ENCODE measurements at regions not wholly inside any gene's neighbourhood (a gene's known extent, or its start where the extent isn't known, plus 50 kb on each side); places are given as distances from the start of the nearest gene placed in this dataset.

- Histone ChIP-seq H2BK12ac (ENCODE audit: low read length) (no peak overlapping the region), H3K18ac (ENCODE audit: low read length) (no peak overlapping the region)
These were observed 724.6 kb upstream of the ADAMTS5 start for GRCh38 chr21:27691516-27691915.

GRCh38 chr21:27691006-27691405, 724.1 kb upstream of the ADAMTS5 start:
- Histone ChIP-seq H3K23ac (ENCODE audit: low read length) (no peak overlapping the region), H3K9me3 (ENCODE audit: insufficient read depth, low read depth, low read length) (no peaks in the 10 kb centered on the region), H3K9ac (ENCODE audit: low read length) (no peak overlapping the region), H3K14ac (ENCODE audit: low read length) (no peak overlapping the region), H2BK12ac (ENCODE audit: low read length) (no peak overlapping the region), H2BK5ac (ENCODE audit: low read depth, low read length, poor library complexity) (no peak overlapping the region), H4K91ac (ENCODE audit: low read depth, low read length) (no peak overlapping the region), H3K4me3 (ENCODE audit: low read depth, low read length) (no peak overlapping the region), H3K79me2 (ENCODE audit: control insufficient read depth, insufficient read depth, low read length, poor library complexity) (no peaks in the 10 kb centered on the region), H4K12ac (ENCODE audit: low read depth, low read length) (no peak overlapping the region), H3K27ac (ENCODE audit: low read depth, low read length) (no peak overlapping the region), H3K79me1 (ENCODE audit: low read length) (no peaks in the 10 kb centered on the region), H3K4me1 (ENCODE audit: control insufficient read depth in 1 of 2, insufficient read depth in 2 of 2, low read length in 2 of 2) (no peaks in the 10 kb centered on the region), H3K36me3 (ENCODE audit: control insufficient read depth in 1 of 2, insufficient read depth in 2 of 2, low read length in 2 of 2) (no peaks in the 10 kb centered on the region), H3K27me3 (ENCODE audit: insufficient read depth, low read length) (no peaks in the 10 kb centered on the region), H2BK120ac (ENCODE audit: insufficient read depth, low read length, poor library complexity) (no peak overlapping the region), H3K4ac (ENCODE audit: low read depth, low read length) (no peak overlapping the region), H4K8ac (ENCODE audit: low read depth, low read length) (no peak overlapping the region), H3K4me2 (ENCODE audit: low read length) (no peak overlapping the region), H2AK5ac (ENCODE audit: low read length) (no peak overlapping the region), H3K18ac (ENCODE audit: low read length) (no peak overlapping the region), H2AFZ (ENCODE audit: insufficient read depth, low read length, poor library complexity) (no peak overlapping the region)
- DNase-seq = no peak
- WGBS (ENCODE audit: extremely low coverage, insufficient coverage, insufficient read length) = no CpG with 5 or more reads among the region's 1 CpG

More at GRCh38 chr21:27691516-27691915, 724.6 kb upstream of the ADAMTS5 start:
- Histone ChIP-seq H3K23ac (ENCODE audit: low read length) (no peak overlapping the region), H3K4me1 (ENCODE audit: control insufficient read depth in 1 of 2, insufficient read depth in 2 of 2, low read length in 2 of 2) (no peaks in the 10 kb centered on the region), H3K4me3 (ENCODE audit: low read depth, low read length) (no peak overlapping the region), H2AFZ (ENCODE audit: insufficient read depth, low read length, poor library complexity) (no peak overlapping the region), H3K27me3 (ENCODE audit: insufficient read depth, low read length) (no peaks in the 10 kb centered on the region), H3K79me1 (ENCODE audit: low read length) (no peaks in the 10 kb centered on the region), H3K27ac (ENCODE audit: low read depth, low read length) (no peak overlapping the region), H3K9me3 (ENCODE audit: insufficient read depth, low read depth, low read length) (no peaks in the 10 kb centered on the region), H4K12ac (ENCODE audit: low read depth, low read length) (no peak overlapping the region), H4K8ac (ENCODE audit: low read depth, low read length) (no peak overlapping the region), H3K4ac (ENCODE audit: low read depth, low read length) (no peak overlapping the region), H2AK5ac (ENCODE audit: low read length) (no peak overlapping the region), H3K79me2 (ENCODE audit: control insufficient read depth, insufficient read depth, low read length, poor library complexity) (no peaks in the 10 kb centered on the region), H3K9ac (ENCODE audit: low read length) (no peak overlapping the region), H2BK120ac (ENCODE audit: insufficient read depth, low read length, poor library complexity) (no peak overlapping the region), H3K36me3 (ENCODE audit: control insufficient read depth in 1 of 2, insufficient read depth in 2 of 2, low read length in 2 of 2) (no peaks in the 10 kb centered on the region), H4K91ac (ENCODE audit: low read depth, low read length) (no peak overlapping the region), H3K14ac (ENCODE audit: low read length) (no peak overlapping the region), H3K4me2 (ENCODE audit: low read length) (no peak overlapping the region), H2BK5ac (ENCODE audit: low read depth, low read length, poor library complexity) (no peak overlapping the region)
- DNase-seq = peak in 1 of 2 donors; percentile 43
- WGBS (ENCODE audit: extremely low coverage, insufficient coverage, insufficient read length) = no CpG with 5 or more reads among the region's 1 CpG

DNA sequence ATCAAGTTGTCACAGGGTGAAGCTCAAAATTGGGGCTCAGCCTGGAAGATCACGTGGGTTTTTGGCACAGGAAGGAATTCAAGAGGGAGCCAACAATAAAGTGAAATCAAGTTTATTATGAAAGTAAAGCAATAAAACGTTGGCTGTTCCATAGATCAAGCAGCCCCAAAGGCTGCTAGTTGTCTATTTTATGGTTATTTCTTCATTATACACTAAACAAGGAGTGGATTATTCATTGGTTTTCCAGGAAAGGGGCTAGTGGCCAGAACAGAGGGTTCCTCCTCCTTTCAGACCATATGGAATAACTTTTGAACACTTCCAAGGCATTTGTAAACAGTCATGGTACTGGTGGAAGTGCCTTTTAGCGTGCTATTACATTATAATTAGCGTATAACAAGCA, 723.5 kb upstream of the ADAMTS5 start:
- Histone ChIP-seq H2AK5ac (ENCODE audit: low read length) (no peak overlapping the region), H3K4me2 (ENCODE audit: low read length) (no peak overlapping the region), H3K27me3 (ENCODE audit: insufficient read depth, low read length) (no peaks in the 10 kb centered on the region), H3K14ac (ENCODE audit: low read length) (no peak overlapping the region), H2AFZ (ENCODE audit: insufficient read depth, low read length, poor library complexity) (no peak overlapping the region), H2BK120ac (ENCODE audit: insufficient read depth, low read length, poor library complexity) (no peak overlapping the region), H4K12ac (ENCODE audit: low read depth, low read length) (no peak overlapping the region), H3K23ac (ENCODE audit: low read length) (no peak overlapping the region), H3K79me1 (ENCODE audit: low read length) (no peaks in the 10 kb centered on the region), H3K36me3 (ENCODE audit: control insufficient read depth in 1 of 2, insufficient read depth in 2 of 2, low read length in 2 of 2) (no peaks in the 10 kb centered on the region), H3K79me2 (ENCODE audit: control insufficient read depth, insufficient read depth, low read length, poor library complexity) (no peaks in the 10 kb centered on the region), H2BK12ac (ENCODE audit: low read length) (no peak overlapping the region), H3K4me1 (ENCODE audit: control insufficient read depth in 1 of 2, insufficient read depth in 2 of 2, low read length in 2 of 2) (no peaks in the 10 kb centered on the region), H3K9me3 (ENCODE audit: insufficient read depth, low read depth, low read length) (no peaks in the 10 kb centered on the region), H4K91ac (ENCODE audit: low read depth, low read length) (no peak overlapping the region), H3K4me3 (ENCODE audit: low read depth, low read length) (no peak overlapping the region), H3K18ac (ENCODE audit: low read length) (no peak overlapping the region), H4K8ac (ENCODE audit: low read depth, low read length) (no peak overlapping the region), H3K27ac (ENCODE audit: low read depth, low read length) (no peak overlapping the region), H3K9ac (ENCODE audit: low read length) (no peak overlapping the region), H2BK5ac (ENCODE audit: low read depth, low read length, poor library complexity) (no peak overlapping the region), H3K4ac (ENCODE audit: low read depth, low read length) (no peak overlapping the region)
- DNase-seq = no peak
- WGBS (ENCODE audit: extremely low coverage, insufficient coverage, insufficient read length) = no CpG with 5 or more reads among the region's 4 CpGs

DNA sequence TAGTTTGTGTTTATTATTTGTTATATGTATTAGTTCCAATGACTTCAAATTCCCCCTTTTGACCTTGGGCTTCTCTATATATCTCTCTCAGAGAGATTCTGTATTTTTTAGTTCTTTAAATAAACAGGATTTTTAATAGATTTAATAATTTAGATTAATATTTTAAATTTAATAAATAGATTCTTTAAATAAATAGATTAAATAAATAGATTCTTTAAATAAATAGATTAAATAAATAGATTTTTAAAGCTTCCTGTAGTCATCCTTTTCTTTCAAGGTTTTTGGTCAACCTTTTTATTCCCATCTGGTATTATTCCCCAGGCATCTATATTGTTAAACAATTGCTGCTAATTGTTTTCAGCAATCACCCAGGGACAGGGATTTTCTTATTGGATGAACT, 721.9 kb upstream of the ADAMTS5 start:
- H3K4me2 ChIP-seq (ENCODE audit: low read length) = no peak overlapping the region
- no peak overlapping the region for H3K4ac ChIP-seq (ENCODE audit: low read depth, low read length)
- H4K12ac ChIP-seq (ENCODE audit: low read depth, low read length) = no peak overlapping the region
- H3K27ac ChIP-seq (ENCODE audit: low read depth, low read length) = no peak overlapping the region
- H3K79me1 ChIP-seq (ENCODE audit: low read length) = no peaks in the 10 kb centered on the region
- H3K4me1 ChIP-seq (ENCODE audit: control insufficient read depth in 1 of 2, insufficient read depth in 2 of 2, low read length in 2 of 2) = no peaks in the 10 kb centered on the region
- H3K18ac ChIP-seq (ENCODE audit: low read length) = no peak overlapping the region
- H2BK120ac ChIP-seq (ENCODE audit: insufficient read depth, low read length, poor library complexity) = no peak overlapping the region
- H3K14ac ChIP-seq (ENCODE audit: low read length) = no peak overlapping the region
- no peak overlapping the region for H3K9ac ChIP-seq (ENCODE audit: low read length)
- no peak overlapping the region for H2BK12ac ChIP-seq (ENCODE audit: low read length)
- H3K4me3 ChIP-seq (ENCODE audit: low read depth, low read length) = no peak overlapping the region
- H4K91ac ChIP-seq (ENCODE audit: low read depth, low read length) = no peak overlapping the region
- H2BK5ac ChIP-seq (ENCODE audit: low read depth, low read length, poor library complexity) = no peak overlapping the region
- DNase-seq = no peak
- no peaks in the 10 kb centered on the region for H3K27me3 ChIP-seq (ENCODE audit: insufficient read depth, low read length)
- no peak overlapping the region for H4K8ac ChIP-seq (ENCODE audit: low read depth, low read length)
- no peak overlapping the region for H2AK5ac ChIP-seq (ENCODE audit: low read length)
- no peaks in the 10 kb centered on the region for H3K9me3 ChIP-seq (ENCODE audit: insufficient read depth, low read depth, low read length)
- H3K79me2 ChIP-seq (ENCODE audit: control insufficient read depth, insufficient read depth, low read length, poor library complexity) = no peaks in the 10 kb centered on the region
- no peak overlapping the region for H3K23ac ChIP-seq (ENCODE audit: low read length)
- H3K36me3 ChIP-seq (ENCODE audit: control insufficient read depth in 1 of 2, insufficient read depth in 2 of 2, low read length in 2 of 2) = no peaks in the 10 kb centered on the region
- H2AFZ ChIP-seq (ENCODE audit: insufficient read depth, low read length, poor library complexity) = no peak overlapping the region
